Activated naive CD4-positive, alpha-beta T cell treated with anti-CD3 and anti-CD28 coated beads, Interleukin-2, amount 50 U/mL, for 72 hours (primary cell): ENCODE measurements at regions not wholly inside any gene's neighbourhood (a gene's known extent, or its start where the extent isn't known, plus 50 kb on each side); places are given as distances from the start of the nearest gene placed in this dataset.

ENCODE experiments used
- ATAC-seq, 2 donors: fragments of 150-1000 bp; cut with Tn5 transposase; 2 replicates each; pipeline ENCODE4 v1.10.0; 2021; ENCODE audit warnings: mild to moderate bottlenecking in 2 of 2, moderate library complexity in 2 of 2
- DNase-seq, 2 donors: peaks; one replicate each; pipeline ENCODE4 v3.0.0; 2021 to 2022; ENCODE audit warnings: low spot score in 2 of 2
- H3K27ac Mint-ChIP-seq, 2 donors: one replicate each; pipeline ENCODE4 v1.8.0; 2022; ENCODE audit warnings: mild to moderate bottlenecking in 2 of 2, mixed read lengths in 2 of 2
- H3K36me3 Mint-ChIP-seq, 2 donors: one replicate each; pipeline ENCODE4 v1.8.0; 2022; ENCODE audit warnings: mixed read lengths in 2 of 2
- H3K9me3 Mint-ChIP-seq, 2 donors: one replicate each; pipeline ENCODE4 v1.8.0; 2022; ENCODE audit warnings: mixed read lengths in 2 of 2

- H3K27ac Mint-ChIP-seq: no peak overlapping the region
- DNase-seq: no peak
- peaks cover 0 to 4% of the 10 kb centered on the region in 2 donors for H3K9me3 Mint-ChIP-seq
- no peak for ATAC-seq
- H3K36me3 Mint-ChIP-seq: no peaks in the 10 kb centered on the region
These were observed 229.7 kb downstream of the PRL start for GRCh38 chr6:22067122-22067521.

DNA sequence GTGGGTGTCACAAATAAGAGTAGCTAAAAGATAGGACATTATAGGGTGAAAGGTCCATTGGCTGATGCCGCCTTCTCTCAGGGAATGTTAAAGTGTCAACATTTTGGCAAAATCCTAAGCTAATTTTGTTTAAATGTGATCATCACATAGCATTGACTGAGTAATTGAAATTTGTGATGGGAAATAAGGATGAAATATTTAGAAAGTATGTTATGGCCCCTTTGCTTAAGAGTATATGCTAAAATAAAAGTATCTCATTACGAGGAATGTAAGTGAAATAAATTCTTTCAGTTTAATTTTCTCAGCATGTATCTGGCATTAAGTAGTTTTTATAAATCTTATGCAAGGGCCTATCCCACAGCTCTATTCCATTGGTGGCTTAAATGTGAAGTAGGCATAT lies 229.2 kb downstream of the PRL start:
- ATAC-seq (no peak), DNase-seq (no peak)
- H3K36me3 Mint-ChIP-seq: no peaks in the 10 kb centered on the region

GRCh38 chr6:22068561-22069305 lies 228.1 kb downstream of the PRL start:
- DNase-seq (no peak), ATAC-seq (peak; percentile 89 to 91)
- H3K9me3 Mint-ChIP-seq: peaks cover 0 to 4% of the 10 kb centered on the region in 2 donors
- peak overlapping the region in 1 of 2 donors; percentile 78 for H3K27ac Mint-ChIP-seq
- H3K36me3 Mint-ChIP-seq: no peaks in the 10 kb centered on the region

More for the DNA sequence above, 229.2 kb downstream of the PRL start:
- Mint-ChIP-seq H3K9me3 (peaks cover 0 to 4% of the 10 kb centered on the region in 2 donors), H3K27ac (no peak overlapping the region)

- Mint-ChIP-seq H3K36me3 (no peaks in the 10 kb centered on the region), H3K27ac (peak overlapping the region in 1 of 2 donors; percentile 78), H3K9me3 (peaks cover 3 to 4% of the 10 kb centered on the region in 2 donors)
- DNase-seq: no peak
- no peak for ATAC-seq
These were observed 227.5 kb downstream of the PRL start for GRCh38 chr6:22069306-22069800.

GRCh38 chr6:22071270-22072041 lies 225.4 kb downstream of the PRL start:
- Mint-ChIP-seq H3K9me3 (peaks cover 4 to 6% of the 10 kb centered on the region in 2 donors), H3K36me3 (no peaks in the 10 kb centered on the region), H3K27ac (no peak overlapping the region)
- DNase-seq: no peak
- ATAC-seq: no peak

- Mint-ChIP-seq H3K27ac (no peak overlapping the region), H3K36me3 (no peaks in the 10 kb centered on the region), H3K9me3 (peaks cover 0 to 6% of the 10 kb centered on the region in 2 donors)
- ATAC-seq: no peak
- DNase-seq: no peak
These were observed 223.9 kb downstream of the PRL start for GRCh38 chr6:22072949-22073348.

DNA sequence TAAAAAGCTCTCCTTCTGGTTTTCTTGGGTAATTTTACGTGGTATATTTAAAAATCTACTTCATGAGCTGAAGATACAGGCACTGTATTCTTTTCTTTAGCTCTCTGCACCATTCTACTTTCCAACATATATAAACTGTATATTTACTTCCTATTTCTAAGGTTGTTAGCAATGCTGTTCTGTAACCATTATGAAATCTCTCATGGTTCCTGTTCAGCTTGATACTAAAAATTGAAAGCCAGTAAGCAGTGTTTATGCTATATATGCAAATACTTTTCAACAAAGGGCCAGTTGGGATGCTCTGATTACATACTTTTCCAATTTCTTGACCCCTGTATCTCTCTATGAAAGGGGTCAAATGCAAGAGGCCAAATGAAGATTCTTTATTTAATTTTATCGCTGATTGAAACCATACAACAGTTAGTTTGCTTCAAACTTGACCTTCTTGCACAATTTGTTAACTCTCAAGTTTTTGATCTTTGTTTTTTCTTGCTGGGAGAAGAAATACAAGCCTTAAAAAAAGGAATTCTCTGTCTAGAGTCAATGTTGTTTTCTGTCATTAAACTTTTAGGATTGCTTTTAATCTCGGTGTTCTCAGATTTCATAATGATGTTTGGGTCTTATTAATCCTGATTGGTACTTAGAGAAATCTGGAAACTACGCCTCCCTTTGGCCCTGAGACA lies 223.2 kb downstream of the PRL start:
- H3K36me3 Mint-ChIP-seq: no peaks in the 10 kb centered on the region
- no peak overlapping the region for H3K27ac Mint-ChIP-seq
- DNase-seq: no peak
- peaks cover 0 to 6% of the 10 kb centered on the region in 2 donors for H3K9me3 Mint-ChIP-seq
- no peak for ATAC-seq

GRCh38 chr6:22078288-22078687 lies 218.5 kb downstream of the PRL start:
- DNase-seq: no peak
- H3K36me3 Mint-ChIP-seq: no peaks in the 10 kb centered on the region
- no peak for ATAC-seq
- peaks cover 0 to 6% of the 10 kb centered on the region in 2 donors for H3K9me3 Mint-ChIP-seq
- no peak overlapping the region for H3K27ac Mint-ChIP-seq

DNA sequence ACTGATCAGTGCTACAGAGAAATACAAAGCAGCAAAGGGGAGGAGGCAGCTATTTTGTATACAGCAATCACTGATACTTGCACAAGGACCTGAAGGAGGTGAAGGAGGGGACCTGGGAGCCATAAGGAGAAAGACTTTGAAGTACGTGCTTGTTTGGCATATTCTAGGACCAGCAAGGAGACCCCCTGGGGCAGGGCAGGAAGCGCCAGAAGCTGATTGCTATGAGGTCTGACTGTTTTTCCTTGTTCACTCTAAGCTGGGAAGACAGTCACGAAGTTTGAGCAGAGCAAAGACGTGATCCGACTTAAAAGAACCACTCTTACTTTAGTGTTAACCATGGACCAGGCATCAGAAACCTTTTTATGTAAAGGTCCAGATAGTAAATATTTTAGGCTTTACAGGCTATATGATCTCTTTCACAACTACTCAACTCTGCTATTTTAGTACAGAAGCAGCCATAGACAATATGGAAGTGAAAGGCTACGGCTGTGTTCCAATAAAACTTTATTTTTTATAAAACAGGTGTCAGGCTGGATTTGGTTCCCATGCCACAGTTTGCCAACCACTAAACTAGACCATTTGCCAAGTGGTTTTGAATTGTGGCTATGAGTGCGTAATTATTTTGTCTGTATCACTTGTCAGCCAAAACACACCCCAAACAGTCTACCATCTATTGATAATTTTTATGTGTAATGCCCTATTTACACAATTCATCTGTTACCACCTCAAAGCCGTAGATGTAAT lies 217.9 kb downstream of the PRL start:
- Mint-ChIP-seq H3K36me3 (no peaks in the 10 kb centered on the region), H3K27ac (no peak overlapping the region), H3K9me3 (peaks cover 0 to 6% of the 10 kb centered on the region in 2 donors)
- DNase-seq (no peak), ATAC-seq (no peak)

- Mint-ChIP-seq H3K27ac (no peak overlapping the region), H3K9me3 (no peaks in the 10 kb centered on the region), H3K36me3 (no peaks in the 10 kb centered on the region)
- DNase-seq (no peak), ATAC-seq (no peak)
These were observed 217.1 kb downstream of the PRL start for GRCh38 chr6:22079783-22080182.

GRCh38 chr6:22081709-22082108 lies 215.1 kb downstream of the PRL start:
- Mint-ChIP-seq H3K36me3 (no peaks in the 10 kb centered on the region), H3K9me3 (peaks cover 0 to 4% of the 10 kb centered on the region in 2 donors), H3K27ac (no peak overlapping the region)
- DNase-seq (no peak), ATAC-seq (no peak)

DNA sequence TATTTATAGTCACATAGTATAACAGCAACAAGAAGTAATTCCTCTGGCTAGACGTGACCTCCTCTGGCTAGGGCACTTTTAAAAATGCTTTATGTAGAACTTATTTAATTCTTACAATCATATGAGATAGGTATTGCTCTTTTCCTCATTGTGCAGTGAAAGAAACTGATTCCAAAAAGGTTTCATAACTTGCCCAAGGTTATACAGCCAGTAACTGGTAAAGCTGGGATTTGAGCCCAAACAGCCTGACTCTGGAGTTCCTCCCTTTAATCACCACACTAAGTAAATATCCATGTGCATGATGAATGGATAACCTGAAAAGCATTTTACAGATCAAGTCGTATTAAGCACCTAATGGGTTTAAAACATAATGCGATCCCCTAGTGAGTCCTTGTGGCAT lies 214.6 kb downstream of the PRL start:
- Mint-ChIP-seq H3K9me3 (peaks cover 0 to 4% of the 10 kb centered on the region in 2 donors), H3K36me3 (no peaks in the 10 kb centered on the region), H3K27ac (no peak overlapping the region)
- no peak for ATAC-seq
- no peak for DNase-seq

GRCh38 chr6:22083119-22083518 lies 213.7 kb downstream of the PRL start:
- H3K36me3 Mint-ChIP-seq: no peaks in the 10 kb centered on the region
- no peak for ATAC-seq
- H3K9me3 Mint-ChIP-seq: peaks cover 0 to 4% of the 10 kb centered on the region in 2 donors
- H3K27ac Mint-ChIP-seq: no peak overlapping the region
- DNase-seq: no peak

DNA sequence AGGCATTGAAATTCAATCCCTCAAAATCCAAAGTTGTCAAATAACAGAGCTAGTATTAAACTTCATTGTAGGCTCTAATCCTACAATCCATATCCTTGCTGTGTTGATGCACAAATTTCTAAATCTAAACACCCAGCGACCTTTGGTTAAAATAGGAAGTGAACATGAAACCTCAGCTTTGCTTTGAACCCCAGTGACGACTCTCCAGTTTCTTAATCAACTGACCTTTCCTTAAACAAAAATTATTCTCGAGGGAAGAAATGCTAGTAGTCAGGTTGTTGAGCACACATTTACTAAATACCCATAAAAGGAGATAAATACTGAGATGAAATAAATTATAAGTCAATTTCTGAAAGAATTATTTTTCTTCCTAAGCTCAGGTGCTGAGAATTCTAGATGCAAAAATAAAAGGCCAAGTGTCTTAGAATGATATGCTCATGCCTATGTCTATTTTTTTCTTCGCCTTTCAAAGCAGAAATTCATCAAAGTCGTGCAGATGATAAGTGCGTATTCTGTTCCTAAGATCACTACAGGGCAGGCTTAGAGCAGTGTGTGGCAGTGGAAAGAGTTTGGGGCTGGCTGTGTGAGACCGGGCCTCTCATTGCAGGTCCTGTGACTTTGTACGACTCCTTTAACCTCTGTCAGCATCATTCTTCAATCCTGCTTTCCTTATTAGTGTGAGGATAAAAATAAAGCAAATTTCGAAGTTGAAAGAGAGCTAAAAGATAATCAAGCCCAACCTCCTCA lies 208.7 kb downstream of the PRL start:
- no peak for DNase-seq
- no peak for ATAC-seq

GRCh38 chr6:22091424-22091948 lies 205.3 kb downstream of the PRL start:
- DNase-seq (no peak), ATAC-seq (peak; percentile 34 to 89)
- Mint-ChIP-seq H3K9me3 (no peaks in the 10 kb centered on the region), H3K27ac (no peak overlapping the region), H3K36me3 (no peaks in the 10 kb centered on the region)

More for the DNA sequence above, 208.7 kb downstream of the PRL start:
- Mint-ChIP-seq H3K27ac (no peak overlapping the region), H3K9me3 (peaks cover 0 to 4% of the 10 kb centered on the region in 2 donors), H3K36me3 (no peaks in the 10 kb centered on the region)

DNA sequence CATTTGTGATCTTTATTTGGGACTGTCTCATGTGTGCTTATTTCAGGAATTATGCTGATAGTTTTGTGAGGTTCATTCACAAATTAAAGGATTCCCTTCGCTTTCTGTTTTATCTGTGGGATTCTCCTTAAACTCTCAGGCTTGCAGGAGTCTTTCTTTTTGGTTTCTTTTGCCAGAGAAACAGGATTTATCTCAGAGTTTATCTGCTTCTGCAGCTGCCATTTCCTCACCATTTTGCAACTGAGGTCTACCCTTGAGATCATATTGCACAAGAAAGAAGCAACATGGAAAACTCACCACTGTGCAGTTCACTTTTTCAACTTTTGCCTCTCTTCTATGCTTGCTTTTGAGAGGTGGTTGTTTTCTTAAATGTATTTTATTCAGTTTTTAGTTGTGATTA lies 201.0 kb downstream of the PRL start:
- H3K27ac Mint-ChIP-seq: no peak overlapping the region
- no peak for DNase-seq
- H3K36me3 Mint-ChIP-seq: no peaks in the 10 kb centered on the region
- H3K9me3 Mint-ChIP-seq: no peaks in the 10 kb centered on the region
- ATAC-seq: no peak
